Stimulated activated CD4-positive, alpha-beta T cell treated with anti-CD3 and anti-CD28 coated beads, Interleukin-4, amount 100 ng/mL, for 48 hours (primary cell): ENCODE measurements at regions not wholly inside any gene's neighbourhood (a gene's known extent, or its start where the extent isn't known, plus 50 kb on each side); places are given as distances from the start of the nearest gene placed in this dataset.

Source experiments
- DNase-seq, 2 donors: peaks; one replicate each; pipeline ENCODE4 v3.0.0-alpha.2; 2020; ENCODE audit warnings: low read depth in 2 of 2

- DNase-seq, result no peak
Observed at GRCh38 chr21:38741092-38741949, 64.4 kb upstream of the ETS2 start.

GRCh38 chr21:38741950-38742256 is 63.8 kb upstream of the ETS2 start:
- DNase-seq, result no peak

DNA sequence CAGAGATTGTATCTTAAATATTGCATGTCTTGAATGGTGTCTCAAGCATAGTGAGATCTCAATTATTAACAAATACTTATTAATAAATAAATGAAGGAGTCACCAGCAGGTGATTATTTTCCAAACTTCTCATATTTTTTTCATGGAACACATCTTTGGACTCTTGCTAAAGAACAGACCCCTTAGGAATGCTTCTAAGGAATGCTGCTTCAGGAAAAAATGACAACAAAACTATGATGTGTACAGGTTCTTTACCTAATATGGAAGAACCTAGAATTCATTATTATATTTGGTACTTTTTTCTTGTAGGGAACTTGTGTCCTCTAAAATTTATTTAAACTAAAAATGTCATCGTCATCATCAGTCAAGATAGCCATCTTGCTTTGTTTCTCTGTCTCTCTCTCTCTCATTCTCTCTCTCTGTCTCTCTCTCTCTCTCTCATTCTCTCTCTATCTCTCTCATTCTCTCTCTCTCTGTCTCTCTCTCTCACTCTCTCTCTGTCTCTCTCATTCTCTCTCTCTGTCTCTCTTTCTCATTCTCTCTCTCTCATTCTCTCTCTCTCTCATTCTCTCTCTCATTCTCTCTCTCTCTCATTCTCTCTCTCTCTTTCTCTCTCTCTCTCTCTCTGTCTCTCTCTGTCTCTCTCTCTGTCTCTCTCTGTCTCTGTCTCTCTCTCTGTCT is 63.0 kb upstream of the ETS2 start:
- DNase-seq, result no peak

- DNase-seq, result no peak
Observed at GRCh38 chr21:38743772-38744529, 61.8 kb upstream of the ETS2 start.

- no peak for DNase-seq
Observed at GRCh38 chr21:38744861-38745260, 60.9 kb upstream of the ETS2 start.

- no peak for DNase-seq
Observed at GRCh38 chr21:38747810-38748209, 57.9 kb upstream of the ETS2 start.

DNA sequence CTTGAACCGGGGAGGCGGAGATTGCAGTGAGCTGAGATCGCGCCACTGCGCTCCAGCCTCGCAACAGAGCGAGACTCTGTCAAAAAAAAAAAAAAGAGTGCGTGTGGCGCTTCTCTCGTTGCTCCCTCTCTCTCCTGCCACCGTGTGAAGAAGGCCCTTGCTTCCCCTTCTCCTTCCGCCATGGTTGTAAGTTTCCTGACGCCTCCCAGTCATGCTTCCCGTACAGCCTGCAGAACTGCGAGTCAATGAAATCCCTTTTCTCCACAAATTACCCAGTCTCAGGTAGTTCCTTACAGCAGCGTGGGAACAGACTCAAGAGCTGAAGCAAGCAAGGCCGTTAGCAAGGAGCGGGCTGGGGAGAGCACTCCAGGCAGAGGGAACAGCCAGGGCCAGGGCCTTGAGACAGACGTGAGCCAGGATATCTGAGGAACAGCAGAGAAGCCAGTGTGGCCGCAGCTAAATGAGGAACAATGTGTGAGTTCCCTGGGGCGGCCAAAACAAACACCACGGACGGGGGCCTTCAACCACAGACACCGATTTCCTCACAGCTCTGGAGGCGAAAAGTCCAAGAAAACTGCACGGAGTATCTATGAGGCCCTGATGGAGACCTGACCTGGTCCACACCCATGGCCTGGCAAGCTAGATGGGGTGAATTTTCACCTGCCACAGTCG is 54.2 kb upstream of the ETS2 start:
- no peak for DNase-seq

DNA sequence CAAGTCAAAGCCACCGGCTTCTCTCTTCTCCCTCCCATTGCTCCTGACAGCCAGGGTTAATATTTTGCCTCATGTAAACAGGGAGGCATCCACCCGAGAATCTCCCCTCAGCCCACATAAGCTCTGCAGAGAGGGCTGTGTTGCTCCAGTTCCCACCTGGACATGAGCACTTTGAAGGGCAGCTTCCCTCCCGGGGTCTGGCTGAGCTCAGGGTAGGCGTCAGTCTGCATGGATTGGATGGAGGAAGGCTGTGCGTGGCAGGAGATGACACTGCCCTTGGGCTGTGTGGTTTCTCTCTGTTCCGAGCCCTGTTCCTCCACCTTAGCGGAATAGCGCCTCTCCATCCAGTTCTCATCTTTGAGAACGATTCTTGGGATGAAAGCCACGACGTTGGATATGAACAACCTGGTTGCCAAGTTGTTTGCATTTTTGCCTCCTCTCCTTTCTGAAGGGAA is 53.7 kb upstream of the ETS2 start:
- DNase-seq, result no peak

DNA sequence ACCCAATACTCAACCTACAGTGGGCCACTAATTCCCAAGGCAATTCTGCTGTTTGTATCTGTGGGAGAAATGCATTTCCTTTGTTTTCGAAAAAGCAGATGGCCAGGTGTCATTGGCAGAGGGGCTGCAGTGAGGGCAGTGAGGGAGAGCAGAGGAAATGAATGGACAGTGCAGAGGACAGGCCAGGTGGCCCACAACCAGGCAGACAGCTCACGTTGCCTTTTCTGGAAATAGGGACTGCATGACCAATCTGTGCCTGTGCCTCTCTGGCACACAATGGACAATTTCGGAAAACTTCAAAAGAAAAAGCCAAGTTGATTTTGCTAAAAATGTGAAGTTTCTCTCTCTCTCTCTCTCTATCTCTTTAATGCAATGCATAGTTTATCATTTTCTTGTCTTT is 52.6 kb upstream of the ETS2 start:
- no peak for DNase-seq

GRCh38 chr21:38753557-38753971 is 52.2 kb upstream of the ETS2 start:
- no peak for DNase-seq
